GM12891 (cell line): ENCODE measurements at regions not wholly inside any gene's neighbourhood (a gene's known extent, or its start where the extent isn't known, plus 50 kb on each side); places are given as distances from the start of the nearest gene placed in this dataset.

Experiments
- POLR2A ChIP-seq: IDR thresholded peaks from 2 replicates; pipeline ENCODE4 v1.6.1; 2011; ENCODE audit warnings: low read depth, low read length, control low read depth
- POLR2AphosphoS5 ChIP-seq: IDR thresholded peaks from 2 replicates; pipeline ENCODE4 v1.6.1; 2011; ENCODE audit warnings: low read depth, low read length, control low read depth
- TAF1 ChIP-seq: IDR thresholded peaks from 2 replicates; pipeline ENCODE4 v1.6.1; 2011; ENCODE audit warnings: low read depth, low read length, control low read depth

GRCh38 chr10:10431422-10432066 lies 586.1 kb upstream of the CELF2 start:
- TF ChIP-seq POLR2A: no peak
- TF ChIP-seq POLR2AphosphoS5: no peak
- no peak for TF ChIP-seq TAF1
